Activated naive CD4-positive, alpha-beta T cell treated with anti-CD3 and anti-CD28 coated beads, Interleukin-2, amount 10 ng/mL, durations not matched to agents 7 days and 5 days (primary cell): ENCODE measurements at regions not wholly inside any gene's neighbourhood (a gene's known extent, or its start where the extent isn't known, plus 50 kb on each side); places are given as distances from the start of the nearest gene placed in this dataset.

ENCODE experiments used
- CTCF ChIA-PET: fragments of 350-600 bp; sonication (Branson Sonifier 250); formaldehyde crosslinking; loops from one replicate; lab custom pipeline; 2021; ENCODE audit warnings: antibody characterized with exemption; lab: Charles Lee
- DNase-seq: peaks from one replicate; pipeline ENCODE4 v3.0.0-alpha.2; 2020
- H3K27ac Mint-ChIP-seq: one replicate; pipeline ENCODE4 v1.8.0; 2021; ENCODE audit warnings: mild to moderate bottlenecking, moderate library complexity, mixed read lengths
- H3K27me3 Mint-ChIP-seq: one replicate; pipeline ENCODE4 v1.8.0; 2021; ENCODE audit warnings: mild to moderate bottlenecking, mixed read lengths
- H3K36me3 Mint-ChIP-seq: one replicate; pipeline ENCODE4 v1.8.0; 2021; ENCODE audit warnings: mixed read lengths
- H3K4me1 Mint-ChIP-seq: one replicate; pipeline ENCODE4 v1.8.0; 2021; ENCODE audit warnings: mixed read lengths
- H3K4me3 Mint-ChIP-seq: one replicate; pipeline ENCODE4 v1.8.0; 2021; ENCODE audit warnings: mild to moderate bottlenecking, moderate library complexity, mixed read lengths
- H3K9me3 Mint-ChIP-seq: one replicate; pipeline ENCODE4 v1.8.0; 2021; ENCODE audit warnings: mixed read lengths

DNA sequence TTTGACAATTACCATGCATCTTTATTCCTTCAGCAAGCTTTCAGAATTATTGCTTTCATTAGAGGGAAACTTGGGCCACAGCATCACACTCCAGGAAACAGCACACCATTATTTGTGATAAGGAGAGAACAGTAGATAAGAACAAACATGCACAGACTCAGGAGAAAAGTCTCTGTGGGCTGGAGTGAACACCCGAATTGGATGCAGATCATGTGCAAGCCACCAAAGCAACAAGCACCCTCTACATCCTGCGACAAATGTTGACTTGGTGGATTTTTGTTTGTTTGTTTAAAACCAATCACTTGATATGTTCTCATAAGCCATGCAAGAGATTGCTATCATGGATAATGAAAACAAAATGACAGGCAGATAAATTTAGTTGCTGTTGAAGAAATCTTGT is 67.7 kb upstream of the ZFP64 start:
- H3K27ac Mint-ChIP-seq: no peak overlapping the region
- no peak overlapping the region for H3K4me3 Mint-ChIP-seq
- H3K27me3 Mint-ChIP-seq: no peaks in the 10 kb centered on the region
- H3K9me3 Mint-ChIP-seq: peaks cover 9% of the 10 kb centered on the region
- no peaks in the 10 kb centered on the region for H3K4me1 Mint-ChIP-seq
- no peak for DNase-seq
- CTCF ChIA-PET: no interaction called here
- no peaks in the 10 kb centered on the region for H3K36me3 Mint-ChIP-seq

DNA sequence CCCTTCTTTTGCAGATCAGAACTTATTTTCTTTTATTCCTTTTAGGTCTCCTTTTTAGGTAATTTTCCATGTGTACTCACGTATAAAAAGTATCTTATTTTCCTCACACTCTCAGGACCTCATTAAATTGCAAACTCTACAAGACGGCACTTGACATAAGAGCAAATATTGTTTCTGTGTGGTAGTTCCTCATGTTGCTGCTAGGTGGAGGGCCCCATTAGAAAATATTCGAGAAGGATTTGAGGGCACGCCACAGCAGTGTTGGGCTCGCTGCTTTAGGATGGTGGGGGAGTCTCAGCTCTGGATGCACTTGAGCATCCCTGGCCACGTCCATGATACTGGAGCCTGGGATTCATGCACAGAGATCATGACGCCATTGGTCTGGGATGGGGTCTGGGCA is 64.9 kb upstream of the ZFP64 start:
- CTCF ChIA-PET: no interaction called here
- Mint-ChIP-seq H3K36me3 (no peaks in the 10 kb centered on the region), H3K27ac (no peak overlapping the region), H3K9me3 (peaks cover 9% of the 10 kb centered on the region), H3K27me3 (no peaks in the 10 kb centered on the region), H3K4me1 (no peaks in the 10 kb centered on the region), H3K4me3 (no peak overlapping the region)
- no peak for DNase-seq

GRCh38 chr20:52252664-52253063 is 61.1 kb upstream of the ZFP64 start:
- Mint-ChIP-seq H3K27me3 (no peaks in the 10 kb centered on the region), H3K4me1 (no peaks in the 10 kb centered on the region), H3K27ac (no peak overlapping the region), H3K36me3 (no peaks in the 10 kb centered on the region), H3K9me3 (no peaks in the 10 kb centered on the region), H3K4me3 (no peak overlapping the region)
- CTCF ChIA-PET: no interaction called here
- no peak for DNase-seq

- H3K4me3 Mint-ChIP-seq: no peak overlapping the region
- H3K27ac Mint-ChIP-seq: no peak overlapping the region
- no peaks in the 10 kb centered on the region for H3K36me3 Mint-ChIP-seq
- DNase-seq: no peak
- H3K27me3 Mint-ChIP-seq: no peaks in the 10 kb centered on the region
- CTCF ChIA-PET: no interaction called here
- no peaks in the 10 kb centered on the region for H3K9me3 Mint-ChIP-seq
- H3K4me1 Mint-ChIP-seq: no peaks in the 10 kb centered on the region
These were observed 60.2 kb upstream of the ZFP64 start for GRCh38 chr20:52251827-52252226.

DNA sequence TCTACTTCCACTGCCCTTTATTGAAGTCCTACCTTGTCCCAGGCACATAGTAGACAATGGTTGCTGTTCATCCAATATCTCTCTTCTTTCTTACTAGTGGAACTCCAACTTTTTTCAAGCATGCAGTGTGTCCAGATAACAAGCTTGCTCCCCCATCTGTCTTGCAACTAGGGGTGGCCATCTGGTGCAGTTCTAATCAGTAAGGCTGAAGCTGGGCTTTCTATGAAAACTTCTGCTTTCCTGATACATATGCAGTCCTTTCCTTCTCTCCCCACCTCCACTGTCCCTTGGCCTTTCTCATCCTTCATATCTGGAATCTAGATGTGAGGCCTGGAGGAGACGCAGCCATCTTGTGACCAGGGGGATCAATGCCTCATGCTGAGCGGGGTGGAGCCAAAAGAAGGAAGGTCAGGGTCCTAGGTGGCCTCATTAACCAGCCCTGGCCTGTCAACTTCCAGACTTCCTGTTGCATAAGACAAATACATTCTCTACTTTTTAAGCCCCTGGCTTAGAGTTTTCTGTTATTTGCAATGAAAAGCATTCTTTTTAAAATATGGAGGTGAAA is 59.6 kb upstream of the ZFP64 start:
- DNase-seq: no peak
- H3K27me3 Mint-ChIP-seq: no peaks in the 10 kb centered on the region
- CTCF ChIA-PET: no interaction called here
- H3K9me3 Mint-ChIP-seq: no peaks in the 10 kb centered on the region
- H3K4me1 Mint-ChIP-seq: no peaks in the 10 kb centered on the region
- H3K27ac Mint-ChIP-seq: no peak overlapping the region
- H3K4me3 Mint-ChIP-seq: no peak overlapping the region
- H3K36me3 Mint-ChIP-seq: no peaks in the 10 kb centered on the region

DNA sequence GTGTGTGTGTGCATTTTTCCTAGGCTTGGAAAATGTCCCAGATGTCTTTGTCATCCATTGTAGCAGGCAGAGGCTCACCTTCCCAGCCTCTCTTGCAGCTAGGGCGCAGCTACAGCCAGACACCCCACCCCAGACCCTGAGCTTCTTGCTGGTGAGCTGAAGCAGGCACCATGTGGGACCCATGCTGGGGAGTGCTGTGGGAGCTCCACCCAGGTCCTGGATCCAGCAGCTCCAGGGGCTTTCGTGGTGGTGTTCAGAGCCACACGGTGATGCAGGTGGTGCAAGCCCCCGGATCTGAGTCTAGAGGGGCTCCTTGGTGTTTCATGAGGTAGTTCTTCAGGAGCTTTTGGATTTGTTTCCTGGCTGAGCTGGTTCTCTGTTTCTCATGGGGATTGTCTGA is 56.0 kb upstream of the ZFP64 start:
- H3K4me1 Mint-ChIP-seq: no peaks in the 10 kb centered on the region
- H3K4me3 Mint-ChIP-seq: no peak overlapping the region
- no peaks in the 10 kb centered on the region for H3K9me3 Mint-ChIP-seq
- no peak for DNase-seq
- no peaks in the 10 kb centered on the region for H3K27me3 Mint-ChIP-seq
- no peak overlapping the region for H3K27ac Mint-ChIP-seq
- H3K36me3 Mint-ChIP-seq: no peaks in the 10 kb centered on the region
- CTCF ChIA-PET: interaction anchor here (1.6 kb wide), 1 partner anchor 1300 kb away, joined by 3 read pairs; no protein-coding TSS in a partner anchor

DNA sequence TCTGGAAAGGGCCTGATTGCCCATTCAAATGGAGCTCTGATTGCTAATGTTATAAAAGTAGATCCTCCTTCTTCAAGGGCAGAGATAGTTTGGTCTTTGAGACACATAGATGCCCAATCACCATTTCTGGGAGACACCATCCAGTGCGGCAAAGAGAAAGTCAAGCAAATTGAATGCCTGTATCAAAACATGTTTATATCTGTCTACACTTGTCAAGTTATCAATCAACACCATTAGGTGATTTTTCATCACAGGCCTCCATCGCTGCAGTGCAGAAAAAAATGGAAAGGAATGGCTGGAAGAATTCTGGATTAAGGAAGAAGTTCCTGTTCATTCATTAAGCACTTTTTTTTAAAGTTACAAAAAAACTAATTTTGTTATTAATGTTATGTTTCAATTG is 54.8 kb upstream of the ZFP64 start:
- DNase-seq: no peak
- Mint-ChIP-seq H3K9me3 (no peaks in the 10 kb centered on the region), H3K4me1 (peaks cover 3% of the 10 kb centered on the region), H3K27me3 (no peaks in the 10 kb centered on the region), H3K4me3 (no peak overlapping the region), H3K36me3 (no peaks in the 10 kb centered on the region), H3K27ac (no peak overlapping the region)
- CTCF ChIA-PET: no interaction called here

- no peak for DNase-seq
- no peaks in the 10 kb centered on the region for H3K9me3 Mint-ChIP-seq
- no peaks in the 10 kb centered on the region for H3K27me3 Mint-ChIP-seq
- CTCF ChIA-PET: interaction anchor here (0.9 to 1.9 kb wide), 2 partner anchors 67 to 1302 kb away, joined by 4 to 7 read pairs; no protein-coding TSS in a partner anchor
- no peak overlapping the region for H3K4me3 Mint-ChIP-seq
- peaks cover 3% of the 10 kb centered on the region for H3K4me1 Mint-ChIP-seq
- H3K36me3 Mint-ChIP-seq: no peaks in the 10 kb centered on the region
- H3K27ac Mint-ChIP-seq: no peak overlapping the region
These were observed 53.1 kb upstream of the ZFP64 start for GRCh38 chr20:52244702-52245101.

GRCh38 chr20:52242237-52243230 is 51.0 kb upstream of the ZFP64 start:
- DNase-seq: no peak
- peaks cover 3% of the 10 kb centered on the region for H3K4me1 Mint-ChIP-seq
- no peaks in the 10 kb centered on the region for H3K27me3 Mint-ChIP-seq
- CTCF ChIA-PET: interaction anchor here (0.7 to 1.2 kb wide), 2 partner anchors 70 to 974 kb away, joined by 3 to 5 read pairs; no protein-coding TSS in a partner anchor
- H3K27ac Mint-ChIP-seq: no peak overlapping the region
- no peak overlapping the region for H3K4me3 Mint-ChIP-seq
- no peaks in the 10 kb centered on the region for H3K36me3 Mint-ChIP-seq
- no peaks in the 10 kb centered on the region for H3K9me3 Mint-ChIP-seq
